ENCODE measurements at regions not wholly inside any gene's neighbourhood (a gene's known extent, or its start where the extent isn't known, plus 50 kb on each side); places are given as distances from the start of the nearest gene placed in this dataset.

DNA sequence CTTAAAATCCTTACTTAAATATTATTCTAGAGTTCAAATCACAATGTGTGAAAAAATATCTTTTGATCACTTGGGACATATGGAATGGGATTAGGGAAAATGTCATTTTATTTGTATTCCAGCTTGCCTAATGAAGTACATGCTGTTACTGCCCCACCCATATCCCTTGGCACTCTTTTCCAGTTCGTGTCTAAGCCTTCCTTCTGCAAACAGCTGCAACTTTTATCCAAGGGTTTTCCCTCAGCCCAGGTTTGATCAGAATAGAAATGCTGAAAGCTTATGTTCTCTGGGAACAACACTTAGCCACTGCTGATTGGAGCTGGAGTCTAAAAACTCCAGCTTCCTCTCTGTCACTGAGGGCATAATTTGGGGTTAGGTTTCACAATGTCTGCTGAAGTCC, 214.1 kb upstream of the FAM3C start:
- TF ChIP-seq, protein P1, sequence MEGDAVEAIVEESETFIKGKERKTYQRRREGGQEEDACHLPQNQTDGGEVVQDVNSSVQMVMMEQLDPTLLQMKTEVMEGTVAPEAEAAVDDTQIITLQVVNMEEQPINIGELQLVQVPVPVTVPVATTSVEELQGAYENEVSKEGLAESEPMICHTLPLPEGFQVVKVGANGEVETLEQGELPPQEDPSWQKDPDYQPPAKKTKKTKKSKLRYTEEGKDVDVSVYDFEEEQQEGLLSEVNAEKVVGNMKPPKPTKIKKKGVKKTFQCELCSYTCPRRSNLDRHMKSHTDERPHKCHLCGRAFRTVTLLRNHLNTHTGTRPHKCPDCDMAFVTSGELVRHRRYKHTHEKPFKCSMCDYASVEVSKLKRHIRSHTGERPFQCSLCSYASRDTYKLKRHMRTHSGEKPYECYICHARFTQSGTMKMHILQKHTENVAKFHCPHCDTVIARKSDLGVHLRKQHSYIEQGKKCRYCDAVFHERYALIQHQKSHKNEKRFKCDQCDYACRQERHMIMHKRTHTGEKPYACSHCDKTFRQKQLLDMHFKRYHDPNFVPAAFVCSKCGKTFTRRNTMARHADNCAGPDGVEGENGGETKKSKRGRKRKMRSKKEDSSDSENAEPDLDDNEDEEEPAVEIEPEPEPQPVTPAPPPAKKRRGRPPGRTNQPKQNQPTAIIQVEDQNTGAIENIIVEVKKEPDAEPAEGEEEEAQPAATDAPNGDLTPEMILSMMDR (IDR thresholded peaks at IDR 0.05) = no peak
- no peak for TF ChIP-seq POLR2A (IDR thresholded peaks at IDR 0.05)

Data from body of pancreas (tissue), 4 donors.